Karpas-422 (cell line): ENCODE measurements at regions not wholly inside any gene's neighbourhood (a gene's known extent, or its start where the extent isn't known, plus 50 kb on each side); places are given as distances from the start of the nearest gene placed in this dataset.
"Not testable (repeated sequence)": the region's sequence is repeated elsewhere in the genome, so short reads cannot be mapped to it uniquely, and the experiment has no call there.

Experiments used
- DNase-seq: peaks from one replicate; pipeline ENCODE4 v3.0.0-alpha.2; 2015
- H2AFZ ChIP-seq: fragments of 200-600 bp; sonication (generic); 2 replicates; pipeline ENCODE4 v1.6.1; 2014; ENCODE audit warnings: antibody characterized with exemption, low read length, mixed read lengths
- H3K27ac ChIP-seq: fragments of 200-600 bp; sonication (generic); 2 replicates; pipeline ENCODE4 v1.5.1; 2014; ENCODE audit warnings: mild to moderate bottlenecking, low read length, moderate library complexity
- H3K27me3 ChIP-seq: fragments of 200-600 bp; sonication (generic); 2 replicates; pipeline ENCODE4 v1.6.1; 2014; ENCODE audit warnings: low read length, mixed read lengths
- H3K36me3 ChIP-seq: fragments of 200-600 bp; sonication (generic); 2 replicates; pipeline ENCODE4 v1.6.1; 2014; ENCODE audit warnings: low read length, mixed read lengths; ENCODE audit not compliant: insufficient read depth
- H3K4me1 ChIP-seq: fragments of 200-600 bp; sonication (generic); 2 replicates; pipeline ENCODE4 v1.6.1; 2014; ENCODE audit warnings: mild to moderate bottlenecking, low read length, mixed read lengths
- H3K4me2 ChIP-seq: fragments of 200-600 bp; sonication (generic); 2 replicates; pipeline ENCODE4 v1.6.1; 2014; ENCODE audit warnings: low read length, low read depth, mild to moderate bottlenecking; ENCODE audit not compliant: poor library complexity, severe bottlenecking
- H3K4me3 ChIP-seq: fragments of 200-600 bp; sonication (generic); 2 replicates; pipeline ENCODE4 v1.5.1; 2014; ENCODE audit warnings: mild to moderate bottlenecking, antibody characterized with exemption, low read length, mixed read lengths
- H3K79me2 ChIP-seq: fragments of 200-600 bp; sonication (generic); 2 replicates; pipeline ENCODE4 v1.6.1; 2014; ENCODE audit warnings: mild to moderate bottlenecking, low read length, mixed read lengths
- H3K9ac ChIP-seq: fragments of 200-600 bp; sonication (generic); 2 replicates; pipeline ENCODE4 v1.6.0; 2014; ENCODE audit warnings: low read length
- H3K9me2 ChIP-seq: fragments of 200-600 bp; sonication (generic), shearing (Covaris generic); replicated peaks from 2 replicates; pipeline ENCODE4 v1.6.0; 2014; ENCODE audit warnings: mild to moderate bottlenecking, low read length, moderate library complexity; ENCODE audit not compliant: insufficient read depth
- H3K9me3 ChIP-seq: fragments of 300-700, 200-600 bp; sonication (generic); 2 replicates; pipeline ENCODE4 v1.6.1; 2014; ENCODE audit warnings: low read length, mixed read lengths
- H4K20me1 ChIP-seq: fragments of 200-600 bp; sonication (generic); 2 replicates; pipeline ENCODE4 v1.6.1; 2014; ENCODE audit warnings: mild to moderate bottlenecking, antibody characterized with exemption, low read length, low read depth; ENCODE audit not compliant: insufficient read depth

DNA sequence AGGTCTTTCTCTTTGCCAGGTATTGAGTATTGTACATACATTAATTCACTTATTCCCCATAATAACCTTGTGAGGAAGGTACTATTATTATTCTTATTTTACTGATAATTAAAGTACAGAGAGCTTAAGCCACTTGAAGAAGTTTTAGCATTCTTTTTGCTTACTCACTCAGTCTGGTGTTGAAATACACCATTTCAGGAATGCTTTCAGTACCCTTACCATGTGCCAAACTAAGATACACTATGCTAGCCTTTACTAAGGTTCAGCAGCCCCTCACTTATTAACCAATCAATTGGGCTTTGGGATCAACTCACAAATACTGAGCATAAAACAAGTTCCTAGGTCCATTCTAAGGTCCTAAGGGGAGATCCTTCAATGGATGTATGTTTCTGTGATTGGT, 179.0 kb upstream of the FGF13 start:
- Histone ChIP-seq H3K9ac (no peak overlapping the region), H3K36me3 (no peaks in the 10 kb centered on the region), H3K79me2 (no peaks in the 10 kb centered on the region), H3K4me2 (no peak overlapping the region), H2AFZ (no peak overlapping the region), H3K27me3 (no peaks in the 10 kb centered on the region), H3K9me3 (no peaks in the 10 kb centered on the region), H3K9me2 (no peaks in the 10 kb centered on the region; the same call in 1 of the 2 replicates), H4K20me1 (no peaks in the 10 kb centered on the region), H3K4me1 (no peaks in the 10 kb centered on the region), H3K27ac (no peak overlapping the region), H3K4me3 (no peak overlapping the region)
- no peak for DNase-seq

DNA sequence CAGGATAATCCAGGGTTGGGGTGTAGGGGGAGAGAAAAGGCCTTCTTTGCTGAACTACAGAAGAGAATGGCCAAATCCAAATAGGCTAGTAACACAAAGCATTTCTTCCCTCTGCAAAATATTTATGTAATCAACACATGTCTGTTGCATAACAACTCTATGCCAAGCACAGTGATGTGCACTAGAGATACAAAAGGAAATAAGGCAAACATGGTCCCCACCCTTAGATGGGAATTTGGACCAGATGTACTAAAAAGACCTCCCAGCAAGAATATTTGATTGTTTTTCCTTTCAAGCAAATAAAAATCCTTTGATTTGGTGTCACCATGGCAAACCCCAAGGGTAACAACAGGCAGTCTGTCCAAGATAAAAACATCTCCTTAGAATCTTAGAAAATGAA, 177.6 kb upstream of the FGF13 start:
- Histone ChIP-seq H2AFZ (no peak overlapping the region), H3K27me3 (no peaks in the 10 kb centered on the region), H3K4me3 (no peak overlapping the region), H4K20me1 (no peaks in the 10 kb centered on the region), H3K4me2 (no peak overlapping the region), H3K9me3 (no peaks in the 10 kb centered on the region), H3K79me2 (no peaks in the 10 kb centered on the region), H3K9ac (no peak overlapping the region), H3K9me2 (no peaks in the 10 kb centered on the region; the same call in 1 of the 2 replicates), H3K36me3 (no peaks in the 10 kb centered on the region), H3K4me1 (no peaks in the 10 kb centered on the region), H3K27ac (no peak overlapping the region)
- no peak for DNase-seq

- Histone ChIP-seq H3K79me2 (no peaks in the 10 kb centered on the region), H3K4me2 (no peak overlapping the region), H3K36me3 (no peaks in the 10 kb centered on the region), H3K9ac (no peak overlapping the region), H3K9me2 (no peaks in the 10 kb centered on the region; the same call in 1 of the 2 replicates), H4K20me1 (no peaks in the 10 kb centered on the region), H3K27ac (no peak overlapping the region), H3K9me3 (no peaks in the 10 kb centered on the region), H3K4me3 (no peak overlapping the region), H3K27me3 (no peaks in the 10 kb centered on the region), H3K4me1 (no peaks in the 10 kb centered on the region), H2AFZ (no peak overlapping the region)
- no peak for DNase-seq
These were observed 175.3 kb upstream of the FGF13 start for GRCh38 chrX:138886769-138887168.

DNA sequence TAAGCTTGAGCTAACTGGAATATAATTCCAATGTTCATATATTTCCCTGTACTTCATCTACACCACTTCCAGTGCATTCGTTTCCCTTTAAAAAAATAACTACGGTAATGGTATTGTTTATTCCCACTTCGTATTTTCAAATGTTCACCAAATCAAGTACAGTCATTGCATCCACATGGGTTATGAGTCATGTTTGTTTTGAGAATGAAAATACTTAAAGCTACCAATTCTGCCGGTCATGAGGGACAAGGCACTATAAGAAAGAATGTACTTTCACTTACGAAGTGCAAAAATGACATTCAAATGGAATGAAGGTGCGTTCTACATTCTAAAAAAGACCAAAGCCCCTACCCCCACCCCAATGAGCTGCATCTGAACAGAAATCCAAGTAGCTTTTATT, 174.4 kb upstream of the FGF13 start:
- H3K9ac ChIP-seq, result no peak overlapping the region
- no peaks in the 10 kb centered on the region for H3K4me1 ChIP-seq
- no peaks in the 10 kb centered on the region for H3K27me3 ChIP-seq
- H3K36me3 ChIP-seq, result no peaks in the 10 kb centered on the region
- H3K27ac ChIP-seq, result no peak overlapping the region
- H4K20me1 ChIP-seq, result no peaks in the 10 kb centered on the region
- no peak overlapping the region for H3K4me3 ChIP-seq
- H3K9me3 ChIP-seq, result peaks cover 4% of the 10 kb centered on the region; the same call in 1 of the 2 replicates
- no peak overlapping the region for H2AFZ ChIP-seq
- no peaks in the 10 kb centered on the region; the same call in 1 of the 2 replicates for H3K9me2 ChIP-seq
- DNase-seq, result no peak
- H3K4me2 ChIP-seq, result no peak overlapping the region
- no peaks in the 10 kb centered on the region for H3K79me2 ChIP-seq

DNA sequence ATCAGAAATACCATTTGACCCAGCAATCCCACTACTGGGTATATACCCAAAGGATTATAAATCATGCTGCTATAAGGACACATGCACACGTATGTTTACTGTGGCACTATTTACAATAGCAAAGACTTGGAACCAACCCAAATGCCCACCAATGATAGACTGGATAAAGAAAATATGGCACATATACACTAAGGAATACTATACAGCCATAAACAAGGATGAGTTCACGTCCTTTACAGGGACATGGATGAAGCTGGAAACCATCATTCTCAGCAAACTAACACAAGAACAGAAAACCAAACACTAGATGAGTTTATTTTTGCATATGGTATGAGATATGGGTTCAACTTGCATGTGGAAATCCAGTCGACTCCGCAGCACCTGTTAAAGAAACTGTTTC, 168.8 kb upstream of the FGF13 start:
- not testable (repeated sequence) for H3K27me3 ChIP-seq, H3K9me3 ChIP-seq, H2AFZ ChIP-seq, H3K4me2 ChIP-seq, H3K4me1 ChIP-seq, DNase-seq, H4K20me1 ChIP-seq, H3K36me3 ChIP-seq, H3K79me2 ChIP-seq, H3K27ac ChIP-seq, H3K9me2 ChIP-seq, H3K9ac ChIP-seq, H3K4me3 ChIP-seq

- no peak overlapping the region for H2AFZ ChIP-seq
- no peak for DNase-seq
- H3K27ac ChIP-seq, result no peak overlapping the region
- peaks cover 4% of the 10 kb centered on the region; the same call in 1 of the 2 replicates for H3K9me3 ChIP-seq
- no peaks in the 10 kb centered on the region for H4K20me1 ChIP-seq
- no peak overlapping the region for H3K4me2 ChIP-seq
- no peak overlapping the region for H3K4me3 ChIP-seq
- H3K27me3 ChIP-seq, result no peaks in the 10 kb centered on the region
- H3K9ac ChIP-seq, result no peak overlapping the region
- H3K4me1 ChIP-seq, result no peaks in the 10 kb centered on the region
- no peaks in the 10 kb centered on the region for H3K36me3 ChIP-seq
- no peaks in the 10 kb centered on the region for H3K9me2 ChIP-seq
- no peaks in the 10 kb centered on the region for H3K79me2 ChIP-seq
These were observed 166.2 kb upstream of the FGF13 start for GRCh38 chrX:138877746-138878145.

DNA sequence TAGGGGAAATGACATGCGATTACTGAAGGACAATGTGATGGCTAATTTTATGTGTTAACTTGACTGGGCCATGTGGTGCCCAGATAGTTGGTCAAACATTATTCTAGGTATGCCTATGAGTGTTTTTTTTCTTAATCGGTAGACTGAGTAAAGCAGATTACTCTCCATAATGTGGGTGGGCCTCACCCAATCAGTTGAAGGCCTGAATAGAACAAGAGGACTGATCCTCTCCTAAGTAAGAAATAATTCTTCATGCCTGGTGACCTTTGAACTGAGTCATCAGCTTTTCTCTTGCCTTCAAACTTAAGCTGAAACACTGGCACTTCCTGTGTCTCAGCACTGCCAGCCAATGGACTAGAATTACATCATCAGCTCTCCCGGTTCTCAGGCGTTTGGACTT, 164.0 kb upstream of the FGF13 start:
- H3K9me2 ChIP-seq, result no peaks in the 10 kb centered on the region
- no peaks in the 10 kb centered on the region for H4K20me1 ChIP-seq
- no peaks in the 10 kb centered on the region for H3K36me3 ChIP-seq
- no peak overlapping the region for H3K4me3 ChIP-seq
- no peaks in the 10 kb centered on the region for H3K79me2 ChIP-seq
- no peak overlapping the region for H3K27ac ChIP-seq
- no peak overlapping the region for H3K4me2 ChIP-seq
- H2AFZ ChIP-seq, result no peak overlapping the region
- H3K9ac ChIP-seq, result no peak overlapping the region
- no peak for DNase-seq
- H3K4me1 ChIP-seq, result no peaks in the 10 kb centered on the region
- no peaks in the 10 kb centered on the region for H3K27me3 ChIP-seq
- H3K9me3 ChIP-seq, result no peaks in the 10 kb centered on the region; the same call in 1 of the 2 replicates

GRCh38 chrX:138874271-138874935, 162.9 kb upstream of the FGF13 start:
- Histone ChIP-seq H3K9me3 (no peaks in the 10 kb centered on the region; the same call in 1 of the 2 replicates), H3K4me3 (no peak overlapping the region), H3K9me2 (no peaks in the 10 kb centered on the region), H3K79me2 (no peaks in the 10 kb centered on the region), H3K4me1 (no peaks in the 10 kb centered on the region), H3K4me2 (no peak overlapping the region), H4K20me1 (no peaks in the 10 kb centered on the region), H3K36me3 (no peaks in the 10 kb centered on the region), H3K27me3 (no peaks in the 10 kb centered on the region), H2AFZ (no peak overlapping the region), H3K9ac (no peak overlapping the region), H3K27ac (no peak overlapping the region)
- no peak for DNase-seq
